ENCODE measurements at regions not wholly inside any gene's neighbourhood (a gene's known extent, or its start where the extent isn't known, plus 50 kb on each side); places are given as distances from the start of the nearest gene placed in this dataset.

DNA sequence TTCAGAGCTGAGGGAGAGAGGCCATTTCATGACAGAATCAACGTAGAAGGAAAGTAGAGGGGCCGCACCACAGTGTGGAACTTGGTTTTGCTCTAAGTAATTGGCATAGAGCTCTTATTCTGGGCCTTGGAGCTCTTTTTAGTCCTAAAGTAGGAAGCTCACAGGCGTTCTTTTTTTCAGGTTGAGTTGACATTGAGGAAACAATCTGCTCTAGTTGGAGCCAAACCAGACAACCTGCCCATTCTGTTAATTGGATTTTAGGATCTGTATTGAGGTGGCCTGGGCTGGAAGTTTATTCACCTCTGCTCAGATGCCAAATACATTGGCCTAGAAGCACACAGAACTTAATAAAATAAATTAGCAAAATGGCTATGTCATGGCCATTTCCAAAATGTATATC is 1093.9 kb downstream of the ADGRL2 start:
- H3K27me3 ChIP-seq = no peaks in the 10 kb centered on the region
- DNase-seq = no peak
- H3K4me3 ChIP-seq = no peak overlapping the region
- intact Hi-C loops (cut with DNase I) = no loop called here
- no peaks in the 10 kb centered on the region for H3K36me3 ChIP-seq
- no peak for TF ChIP-seq POLR2A (IDR thresholded peaks at IDR 0.05)
- TF ChIP-seq, protein P1, sequence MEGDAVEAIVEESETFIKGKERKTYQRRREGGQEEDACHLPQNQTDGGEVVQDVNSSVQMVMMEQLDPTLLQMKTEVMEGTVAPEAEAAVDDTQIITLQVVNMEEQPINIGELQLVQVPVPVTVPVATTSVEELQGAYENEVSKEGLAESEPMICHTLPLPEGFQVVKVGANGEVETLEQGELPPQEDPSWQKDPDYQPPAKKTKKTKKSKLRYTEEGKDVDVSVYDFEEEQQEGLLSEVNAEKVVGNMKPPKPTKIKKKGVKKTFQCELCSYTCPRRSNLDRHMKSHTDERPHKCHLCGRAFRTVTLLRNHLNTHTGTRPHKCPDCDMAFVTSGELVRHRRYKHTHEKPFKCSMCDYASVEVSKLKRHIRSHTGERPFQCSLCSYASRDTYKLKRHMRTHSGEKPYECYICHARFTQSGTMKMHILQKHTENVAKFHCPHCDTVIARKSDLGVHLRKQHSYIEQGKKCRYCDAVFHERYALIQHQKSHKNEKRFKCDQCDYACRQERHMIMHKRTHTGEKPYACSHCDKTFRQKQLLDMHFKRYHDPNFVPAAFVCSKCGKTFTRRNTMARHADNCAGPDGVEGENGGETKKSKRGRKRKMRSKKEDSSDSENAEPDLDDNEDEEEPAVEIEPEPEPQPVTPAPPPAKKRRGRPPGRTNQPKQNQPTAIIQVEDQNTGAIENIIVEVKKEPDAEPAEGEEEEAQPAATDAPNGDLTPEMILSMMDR (IDR thresholded peaks at IDR 0.05) = no peak
- H3K9me3 ChIP-seq = no peaks in the 10 kb centered on the region
- no peaks in the 10 kb centered on the region for H3K4me1 ChIP-seq
- ATAC-seq = no peak
- H3K27ac ChIP-seq = no peak overlapping the region
- 90% methylated on average over 2 of the region's 3 CpGs for WGBS (ENCODE audit: insufficient coverage, low coverage, low lambda C conversion rate, missing lambda C conversion rate)

- WGBS (ENCODE audit: insufficient coverage, low coverage, low lambda C conversion rate, missing lambda C conversion rate) = 80% methylated on average over 5 of the region's 5 CpGs
- H3K36me3 ChIP-seq = no peaks in the 10 kb centered on the region
- ATAC-seq = no peak
- H3K27ac ChIP-seq = no peak overlapping the region
- no peaks in the 10 kb centered on the region for H3K27me3 ChIP-seq
- no peaks in the 10 kb centered on the region for H3K4me1 ChIP-seq
- no peaks in the 10 kb centered on the region for H3K9me3 ChIP-seq
- intact Hi-C loops (cut with DNase I) = no loop called here
- TF ChIP-seq, protein P1 (IDR thresholded peaks at IDR 0.05) = no peak
- TF ChIP-seq POLR2A (IDR thresholded peaks at IDR 0.05) = no peak
- no peak overlapping the region for H3K4me3 ChIP-seq
- DNase-seq = no peak
These were observed 1093.2 kb downstream of the ADGRL2 start for GRCh38 chr1:82893712-82894470.

GRCh38 chr1:82880506-82880905 is 1079.8 kb downstream of the ADGRL2 start:
- Histone ChIP-seq H3K27ac (no peak overlapping the region), H3K9me3 (no peaks in the 10 kb centered on the region), H3K36me3 (no peaks in the 10 kb centered on the region), H3K4me3 (no peak overlapping the region), H3K27me3 (no peaks in the 10 kb centered on the region), H3K4me1 (no peaks in the 10 kb centered on the region)
- intact Hi-C loops (cut with DNase I) = no loop called here
- ATAC-seq (no peak), DNase-seq (no peak)
- no peak for TF ChIP-seq POLR2A (IDR thresholded peaks at IDR 0.05)
- TF ChIP-seq, protein P1 (IDR thresholded peaks at IDR 0.05) = no peak
- WGBS (ENCODE audit: insufficient coverage, low coverage, low lambda C conversion rate, missing lambda C conversion rate) = 33% methylated on average over 3 of the region's 3 CpGs

DNA sequence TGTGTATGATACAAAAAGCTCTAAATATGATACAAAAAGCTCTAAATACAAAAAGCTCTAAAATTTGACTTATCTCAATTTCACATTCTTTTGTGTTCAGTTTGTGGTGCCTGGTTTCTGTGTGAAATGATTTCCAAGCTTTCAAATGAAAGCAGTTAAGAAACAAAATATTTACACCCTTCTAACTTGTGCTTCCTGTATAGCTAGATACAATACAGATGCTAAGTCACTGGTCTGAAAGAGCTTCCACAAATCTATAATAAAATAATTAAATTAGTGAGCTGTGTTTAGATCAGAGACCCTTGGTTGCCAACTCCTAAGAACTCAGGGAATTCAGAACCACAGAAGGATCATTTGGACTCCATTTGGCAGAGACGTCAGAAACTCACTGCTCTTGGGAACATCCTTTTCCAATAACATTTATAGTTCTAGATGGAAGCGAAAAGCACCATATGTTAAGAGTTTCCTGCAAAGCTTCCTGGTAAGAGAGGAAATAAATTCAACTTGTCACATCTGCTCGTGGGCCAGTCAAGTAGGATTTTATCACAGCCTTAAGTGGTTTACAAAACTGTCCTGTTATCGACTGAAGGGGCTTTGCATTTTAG is 1079.1 kb downstream of the ADGRL2 start:
- Histone ChIP-seq H3K4me1 (no peaks in the 10 kb centered on the region), H3K27ac (no peak overlapping the region), H3K9me3 (no peaks in the 10 kb centered on the region), H3K4me3 (no peak overlapping the region), H3K36me3 (no peaks in the 10 kb centered on the region), H3K27me3 (no peaks in the 10 kb centered on the region)
- no peak for TF ChIP-seq POLR2A (IDR thresholded peaks at IDR 0.05)
- TF ChIP-seq, protein P1 (IDR thresholded peaks at IDR 0.05) = no peak
- no peak for DNase-seq
- intact Hi-C loops (cut with DNase I) = no loop called here
- ATAC-seq = no peak
- WGBS (ENCODE audit: insufficient coverage, low coverage, low lambda C conversion rate, missing lambda C conversion rate) = 28% methylated on average over 4 of the region's 4 CpGs

Data from right lobe of liver (tissue), 6 donors.